Upper lobe of right lung (tissue), 1 donor: ENCODE measurements at regions not wholly inside any gene's neighbourhood (a gene's known extent, or its start where the extent isn't known, plus 50 kb on each side); places are given as distances from the start of the nearest gene placed in this dataset.

ENCODE experiments used
- ATAC-seq: fragments of 200-7000 bp; cut with Tn5 transposase; one replicate; pipeline ENCODE4 v1.9.1; 2020; ENCODE audit warnings: mild to moderate bottlenecking, moderate library complexity
- DNase-seq: peaks from one replicate; pipeline ENCODE4 v3.0.0-alpha.2; 2020
- H3K27ac ChIP-seq: fragments of 200-600 bp; one replicate; pipeline ENCODE4 v1.8.0; 2022
- H3K27me3 ChIP-seq: fragments of 200-600 bp; one replicate; pipeline ENCODE4 v1.8.0; 2022; ENCODE audit warnings: mild to moderate bottlenecking
- H3K36me3 ChIP-seq: fragments of 200-600 bp; one replicate; pipeline ENCODE4 v1.8.0; 2022
- H3K4me1 ChIP-seq: fragments of 200-600 bp; one replicate; pipeline ENCODE4 v1.8.0; 2022
- H3K4me3 ChIP-seq: fragments of 200-600 bp; one replicate; pipeline ENCODE4 v1.8.0; 2022; ENCODE audit warnings: mild to moderate bottlenecking
- H3K9me3 ChIP-seq: fragments of 200-600 bp; one replicate; pipeline ENCODE4 v1.8.0; 2022
- CTCF ChIP-seq: fragments of 200-600 bp; IDR thresholded peaks from one replicate; pipeline ENCODE4 v1.8.0; 2022; ENCODE audit warnings: antibody characterized with exemption
- intact Hi-C: fragments of 100-400 bp; cut with DNase I; formaldehyde crosslinking; loops from one replicate; pipeline ENCODE4 v1.11.0; 2022
- donor health status: DM: no; HTN: yes; CAD: no; lungs with severe emphysema.

GRCh38 chr9:13480693-13481092, 201.2 kb upstream of the MPDZ start:
- Histone ChIP-seq H3K9me3 (no peaks in the 10 kb centered on the region), H3K27me3 (no peaks in the 10 kb centered on the region), H3K4me1 (peaks cover 3% of the 10 kb centered on the region), H3K27ac (no peak overlapping the region), H3K36me3 (no peaks in the 10 kb centered on the region), H3K4me3 (no peak overlapping the region)
- no peak for ATAC-seq
- DNase-seq: no peak
- intact Hi-C loops: no loop called here
- TF ChIP-seq CTCF: no peak

- DNase-seq: no peak
- Histone ChIP-seq H3K27ac (no peak overlapping the region), H3K27me3 (no peaks in the 10 kb centered on the region), H3K36me3 (no peaks in the 10 kb centered on the region), H3K4me3 (no peak overlapping the region), H3K9me3 (no peaks in the 10 kb centered on the region), H3K4me1 (no peaks in the 10 kb centered on the region)
- TF ChIP-seq CTCF: no peak
- intact Hi-C loops: no loop called here
- ATAC-seq: no peak
Measured at GRCh38 chr9:13479096-13479495, 199.6 kb upstream of the MPDZ start.

GRCh38 chr9:13478639-13479038, 199.1 kb upstream of the MPDZ start:
- Histone ChIP-seq H3K27ac (no peak overlapping the region), H3K4me1 (no peaks in the 10 kb centered on the region), H3K9me3 (no peaks in the 10 kb centered on the region), H3K27me3 (no peaks in the 10 kb centered on the region), H3K36me3 (no peaks in the 10 kb centered on the region), H3K4me3 (no peak overlapping the region)
- intact Hi-C loops: no loop called here
- ATAC-seq: no peak
- TF ChIP-seq CTCF: no peak
- no peak for DNase-seq

GRCh38 chr9:13478160-13478559, 198.7 kb upstream of the MPDZ start:
- no peak overlapping the region for H3K4me3 ChIP-seq
- TF ChIP-seq CTCF: no peak
- intact Hi-C loops: no loop called here
- no peak overlapping the region for H3K27ac ChIP-seq
- no peaks in the 10 kb centered on the region for H3K27me3 ChIP-seq
- no peaks in the 10 kb centered on the region for H3K4me1 ChIP-seq
- H3K9me3 ChIP-seq: no peaks in the 10 kb centered on the region
- ATAC-seq (no peak), DNase-seq (no peak)
- no peaks in the 10 kb centered on the region for H3K36me3 ChIP-seq

- Histone ChIP-seq H3K4me1 (no peaks in the 10 kb centered on the region), H3K27me3 (no peaks in the 10 kb centered on the region), H3K36me3 (no peaks in the 10 kb centered on the region), H3K27ac (no peak overlapping the region), H3K4me3 (no peak overlapping the region), H3K9me3 (no peaks in the 10 kb centered on the region)
- ATAC-seq (no peak), DNase-seq (no peak)
- no peak for TF ChIP-seq CTCF
- intact Hi-C loops: no loop called here
Measured at GRCh38 chr9:13470836-13471235, 191.3 kb upstream of the MPDZ start.

GRCh38 chr9:13467157-13467556, 187.7 kb upstream of the MPDZ start:
- DNase-seq (no peak), ATAC-seq (no peak)
- H3K4me1 ChIP-seq: no peaks in the 10 kb centered on the region
- TF ChIP-seq CTCF: no peak
- no peak overlapping the region for H3K27ac ChIP-seq
- no peaks in the 10 kb centered on the region for H3K36me3 ChIP-seq
- H3K27me3 ChIP-seq: no peaks in the 10 kb centered on the region
- H3K4me3 ChIP-seq: no peak overlapping the region
- H3K9me3 ChIP-seq: no peaks in the 10 kb centered on the region
- intact Hi-C loops: no loop called here
